COLO829 (cell line): ENCODE measurements at regions not wholly inside any gene's neighbourhood (a gene's known extent, or its start where the extent isn't known, plus 50 kb on each side); places are given as distances from the start of the nearest gene placed in this dataset.
A peak's percentile ranks its signal among the peaks of the same experiment; 100 is the strongest.
"Not testable (repeated sequence)": the region's sequence is repeated elsewhere in the genome, so short reads cannot be mapped to it uniquely, and the experiment has no call there.

Experiments
- DNase-seq: peaks from one replicate; pipeline ENCODE4 v3.0.0; 2012; ENCODE audit warnings: low spot score

- DNase-seq = no peak
Measured at GRCh38 chr1:55444667-55445066, 229.5 kb upstream of the USP24 start.

GRCh38 chr1:55443175-55443915 lies 228.2 kb upstream of the USP24 start:
- no peak for DNase-seq

GRCh38 chr1:55441489-55441888 lies 226.3 kb upstream of the USP24 start:
- no peak for DNase-seq

GRCh38 chr1:55437692-55438091 lies 222.5 kb upstream of the USP24 start:
- no peak for DNase-seq

GRCh38 chr1:55430720-55431119 lies 215.6 kb upstream of the USP24 start:
- not testable (repeated sequence) for DNase-seq

- not testable (repeated sequence) for DNase-seq
Measured at GRCh38 chr1:55430206-55430605, 215.0 kb upstream of the USP24 start.

GRCh38 chr1:55428944-55429931 lies 214.1 kb upstream of the USP24 start:
- peak; percentile 72 for DNase-seq

- DNase-seq = no peak
Measured at GRCh38 chr1:55428231-55428630, 213.1 kb upstream of the USP24 start.

- DNase-seq = no peak
Measured at GRCh38 chr1:55427606-55428005, 212.4 kb upstream of the USP24 start.

- DNase-seq = no peak
Measured at GRCh38 chr1:55426619-55427018, 211.5 kb upstream of the USP24 start.

- no peak for DNase-seq
Measured at GRCh38 chr1:55426156-55426555, 211.0 kb upstream of the USP24 start.

GRCh38 chr1:55425310-55425930 lies 210.3 kb upstream of the USP24 start:
- no peak for DNase-seq

GRCh38 chr1:55423376-55423775 lies 208.2 kb upstream of the USP24 start:
- no peak for DNase-seq

GRCh38 chr1:55420929-55421716 lies 206.0 kb upstream of the USP24 start:
- no peak for DNase-seq

- DNase-seq = no peak
Measured at GRCh38 chr1:55420026-55420425, 204.9 kb upstream of the USP24 start.

GRCh38 chr1:55418208-55419000 lies 203.2 kb upstream of the USP24 start:
- no peak for DNase-seq

- no peak for DNase-seq
Measured at GRCh38 chr1:55416164-55416842, 201.1 kb upstream of the USP24 start.

- no peak for DNase-seq
Measured at GRCh38 chr1:55413286-55413685, 198.1 kb upstream of the USP24 start.

GRCh38 chr1:55412060-55412459 lies 196.9 kb upstream of the USP24 start:
- DNase-seq = no peak
